ENCODE measurements at regions not wholly inside any gene's neighbourhood (a gene's known extent, or its start where the extent isn't known, plus 50 kb on each side); places are given as distances from the start of the nearest gene placed in this dataset.
"Not testable (repeated sequence)": the region's sequence is repeated elsewhere in the genome, so short reads cannot be mapped to it uniquely, and the experiment has no call there.

GRCh38 chr1:121097127-121097866 lies 86.8 kb downstream of the FAM72B start:
- not testable (repeated sequence) for H3K27me3 ChIP-seq, H3K9me3 ChIP-seq, H3K36me3 ChIP-seq, H3K4me1 ChIP-seq
- H3K4me3 ChIP-seq, result peak overlapping the region; percentile 50 to 52
- peak overlapping the region; percentile 49 to 84 (median 78) for H3K27ac ChIP-seq
- WGBS, 2 donors (ENCODE audit: low coverage in 1 of 2), result no CpG with 5 or more reads among the region's 69 CpGs
- peak; percentile 92 for ATAC-seq
- TF ChIP-seq CTCF (IDR thresholded peaks at IDR 0.05), result peak; percentile 50 to 95 (median 74)

- WGBS, 2 donors (ENCODE audit: low coverage in 1 of 2), result no CpG with 5 or more reads among the region's 21 CpGs
- H3K36me3 ChIP-seq, H3K9me3 ChIP-seq, H3K27me3 ChIP-seq, H3K4me1 ChIP-seq: not testable (repeated sequence)
- peak overlapping the region in 2 of 4 donors; percentile 79 to 84 for H3K27ac ChIP-seq
- peak overlapping the region in 1 of 2 donors; percentile 52 for H3K4me3 ChIP-seq
- ATAC-seq, result peak; percentile 17
Measured at GRCh38 chr1:121097867-121098215, 86.3 kb downstream of the FAM72B start.

GRCh38 chr1:121109025-121109424 lies 75.1 kb downstream of the FAM72B start:
- ATAC-seq, H3K27me3 ChIP-seq, H3K4me3 ChIP-seq, H3K9me3 ChIP-seq, H3K36me3 ChIP-seq, H3K27ac ChIP-seq, H3K4me1 ChIP-seq: not testable (repeated sequence)
- 100% methylated on average over 1 of the region's 1 CpG; no CpG with 5 or more reads in 1 of the 2 donors for WGBS, 2 donors (ENCODE audit: low coverage in 1 of 2)

GRCh38 chr1:121116522-121117297 lies 67.4 kb downstream of the FAM72B start:
- peak; percentile 18 for ATAC-seq
- Histone ChIP-seq H3K4me3 (peak overlapping the region; percentile 40 to 51), H3K27ac (peak overlapping the region in 3 of 4 donors; percentile 69 to 81 (median 76))
- H3K4me1 ChIP-seq, H3K27me3 ChIP-seq, H3K9me3 ChIP-seq, H3K36me3 ChIP-seq: not testable (repeated sequence)
- no CpG with 5 or more reads among the region's 44 CpGs for WGBS, 2 donors (ENCODE audit: low coverage in 1 of 2)

- H3K9me3 ChIP-seq, H3K27me3 ChIP-seq, H3K36me3 ChIP-seq, H3K4me1 ChIP-seq: not testable (repeated sequence)
- Histone ChIP-seq H3K4me3 (peak overlapping the region; percentile 40 to 51), H3K27ac (peak overlapping the region in 3 of 4 donors; percentile 69 to 81 (median 76))
- peak; percentile 96 for ATAC-seq
- WGBS, 2 donors (ENCODE audit: low coverage in 1 of 2), result no CpG with 5 or more reads among the region's 10 CpGs
Measured at GRCh38 chr1:121117298-121117611, 66.9 kb downstream of the FAM72B start.

DNA sequence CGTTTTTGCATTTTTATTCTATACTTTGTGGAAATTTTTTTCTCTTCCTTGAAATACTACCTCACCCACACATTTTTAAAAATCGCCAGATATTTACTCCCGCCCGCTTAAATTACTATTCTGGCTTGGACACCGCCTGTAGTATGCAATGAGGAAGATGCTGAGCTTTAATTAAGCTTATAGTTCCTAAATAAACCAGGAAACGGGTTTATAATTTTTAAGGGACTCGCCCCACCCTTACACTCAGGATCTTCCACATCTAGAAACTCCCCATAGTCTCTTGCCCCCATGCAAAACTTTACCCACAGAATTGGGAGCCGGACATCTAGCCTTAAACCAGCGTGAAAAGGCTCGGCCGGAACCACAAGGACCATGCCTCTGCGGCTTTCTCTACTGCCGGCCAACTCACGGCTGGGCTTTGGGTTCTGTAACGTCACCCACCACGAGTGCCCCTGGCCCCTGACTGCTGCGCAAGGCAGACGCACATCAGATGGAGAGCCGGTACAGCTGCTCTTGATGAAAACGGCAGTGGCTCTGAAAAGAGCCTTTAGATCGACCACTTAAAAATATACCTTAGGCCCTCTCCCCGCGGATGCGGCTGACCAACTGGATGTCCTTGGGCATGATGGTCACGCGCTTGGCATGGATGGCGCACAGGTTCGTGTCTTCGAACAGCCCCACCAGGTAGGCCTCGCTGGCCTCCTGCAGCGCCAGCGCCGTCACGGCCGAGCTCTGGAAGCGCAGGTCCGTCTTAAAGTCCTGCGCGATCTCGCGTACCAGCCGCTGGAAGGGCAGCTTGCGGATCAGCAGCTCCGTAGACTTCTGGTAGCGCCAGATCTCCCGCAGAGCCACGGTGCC lies 66.3 kb downstream of the FAM72B start:
- not testable (repeated sequence) for H3K9me3 ChIP-seq, H3K27me3 ChIP-seq, H3K36me3 ChIP-seq, H3K4me1 ChIP-seq
- WGBS, 2 donors (ENCODE audit: low coverage in 1 of 2), result 0% methylated on average over 5 of the region's 47 CpGs; no CpG with 5 or more reads in 1 of the 2 donors
- Histone ChIP-seq H3K27ac (peak overlapping the region; percentile 31 to 84 (median 80)), H3K4me3 (peak overlapping the region; percentile 13 to 53)
- ATAC-seq, result peak; percentile 59

Small RNA genes in the stretch of these regions (small RNA-seq; reads per million reads assigned to genes)
- gene RF00003, result 0 to 0.99 (median 0.32) reads per million in 4 donors
- gene RNVU1-4, result 0 reads per million in 4 donors

Data from gastroesophageal sphincter (tissue), 4 donors.